IPS-18a (cell line): ENCODE measurements at regions not wholly inside any gene's neighbourhood (a gene's known extent, or its start where the extent isn't known, plus 50 kb on each side); places are given as distances from the start of the nearest gene placed in this dataset.

Source experiments
- H3K27ac ChIP-seq: one replicate; pipeline ENCODE4 v1.5.1; 2013; ENCODE audit warnings: low read length
- H3K27me3 ChIP-seq: one replicate; pipeline ENCODE4 v1.6.1; 2013; ENCODE audit warnings: mild to moderate bottlenecking, low read length; ENCODE audit not compliant: control insufficient read depth, insufficient read depth
- H3K36me3 ChIP-seq: one replicate; pipeline ENCODE4 v1.6.1; 2013; ENCODE audit warnings: low read depth, low read length; ENCODE audit not compliant: control insufficient read depth
- H3K4me1 ChIP-seq: one replicate; pipeline ENCODE4 v1.6.1; 2013; ENCODE audit warnings: low read depth, low read length; ENCODE audit not compliant: control insufficient read depth
- H3K4me3 ChIP-seq: one replicate; pipeline ENCODE4 v1.5.1; 2013; ENCODE audit warnings: low read length
- H3K9ac ChIP-seq: one replicate; pipeline ENCODE4 v1.6.1; 2013; ENCODE audit warnings: mild to moderate bottlenecking, low read length, moderate library complexity
- H3K9me3 ChIP-seq: one replicate; pipeline ENCODE4 v1.6.1; 2013; ENCODE audit warnings: low read depth, low read length; ENCODE audit not compliant: control insufficient read depth

DNA sequence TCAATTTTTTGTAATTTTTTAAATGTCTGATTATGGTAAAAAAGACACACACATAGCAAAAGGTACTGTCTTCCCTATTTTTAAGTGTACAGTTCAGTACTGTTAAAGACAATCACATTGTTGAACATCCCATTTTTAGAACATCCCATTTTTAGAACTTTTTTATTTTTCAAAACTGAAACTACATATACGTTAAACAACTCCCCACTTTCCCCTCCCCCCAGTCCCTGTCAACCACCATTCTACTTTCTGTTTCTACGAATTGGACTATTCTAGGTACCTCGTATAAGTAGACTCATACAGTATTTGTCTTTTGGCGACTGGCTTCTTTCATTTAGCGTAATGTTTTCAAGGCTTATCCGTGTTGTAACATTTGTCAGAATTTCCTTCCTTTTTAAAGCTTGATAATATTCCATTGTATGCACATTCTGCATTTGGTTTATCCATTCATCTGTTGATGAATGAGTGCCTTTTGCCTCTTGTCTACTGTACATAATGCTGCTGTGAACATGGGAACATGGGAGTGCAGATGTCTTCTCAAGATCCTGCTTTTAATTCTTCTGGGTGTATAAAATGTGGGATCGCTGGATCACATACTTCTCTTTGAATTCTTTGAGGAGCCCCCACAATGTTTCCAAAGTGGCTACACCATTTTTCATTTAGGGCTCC is 154.0 kb downstream of the PIK3R1 start:
- H3K9ac ChIP-seq, result no peak overlapping the region
- no peaks in the 10 kb centered on the region for H3K9me3 ChIP-seq
- H3K4me3 ChIP-seq, result no peak overlapping the region
- no peaks in the 10 kb centered on the region for H3K4me1 ChIP-seq
- no peak overlapping the region for H3K27ac ChIP-seq
- H3K27me3 ChIP-seq, result no peaks in the 10 kb centered on the region
- no peaks in the 10 kb centered on the region for H3K36me3 ChIP-seq

DNA sequence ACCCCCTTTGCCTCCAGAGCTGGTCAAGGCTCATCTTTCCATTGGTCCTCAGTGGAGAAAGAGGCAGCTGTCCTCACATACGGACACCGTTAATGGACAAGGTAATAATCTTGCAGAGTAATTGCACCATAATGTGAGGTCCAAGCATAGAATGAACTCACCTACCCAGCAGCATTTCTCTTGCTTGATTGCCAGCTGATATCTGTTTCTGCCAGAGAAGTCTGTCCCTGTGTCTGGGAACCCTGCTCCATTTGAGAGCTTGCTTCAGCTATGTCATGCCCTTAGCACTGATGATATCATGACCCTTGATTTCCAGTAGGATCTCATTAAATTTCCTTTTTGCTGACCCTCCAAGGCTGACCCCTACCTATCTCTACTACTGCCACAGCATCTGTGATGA is 154.6 kb downstream of the PIK3R1 start:
- H3K27ac ChIP-seq, result no peak overlapping the region
- H3K27me3 ChIP-seq, result no peaks in the 10 kb centered on the region
- no peaks in the 10 kb centered on the region for H3K9me3 ChIP-seq
- H3K36me3 ChIP-seq, result no peaks in the 10 kb centered on the region
- no peaks in the 10 kb centered on the region for H3K4me1 ChIP-seq
- no peak overlapping the region for H3K9ac ChIP-seq
- no peak overlapping the region for H3K4me3 ChIP-seq

DNA sequence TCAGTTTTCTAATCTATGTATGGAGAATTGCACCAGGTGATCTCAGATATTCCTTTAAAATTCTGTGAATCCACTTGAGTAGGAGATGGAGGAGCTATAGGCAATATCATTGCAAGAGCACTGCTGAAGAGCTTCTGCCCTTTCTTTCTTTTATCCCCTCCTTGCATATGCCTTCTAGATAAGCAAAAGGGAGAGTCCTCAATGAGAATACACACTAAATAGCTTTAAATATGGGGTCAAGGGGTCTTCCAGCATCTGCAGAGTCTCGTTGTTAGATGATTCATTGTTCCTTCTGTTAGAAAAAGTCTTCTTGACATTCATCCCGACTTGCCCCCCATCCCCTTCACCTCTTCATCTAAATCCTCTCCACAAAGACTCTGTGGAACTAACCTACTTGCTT is 156.1 kb downstream of the PIK3R1 start:
- Histone ChIP-seq H3K27me3 (no peaks in the 10 kb centered on the region), H3K36me3 (no peaks in the 10 kb centered on the region), H3K9me3 (no peaks in the 10 kb centered on the region), H3K4me1 (no peaks in the 10 kb centered on the region), H3K4me3 (no peak overlapping the region), H3K9ac (no peak overlapping the region), H3K27ac (no peak overlapping the region)

DNA sequence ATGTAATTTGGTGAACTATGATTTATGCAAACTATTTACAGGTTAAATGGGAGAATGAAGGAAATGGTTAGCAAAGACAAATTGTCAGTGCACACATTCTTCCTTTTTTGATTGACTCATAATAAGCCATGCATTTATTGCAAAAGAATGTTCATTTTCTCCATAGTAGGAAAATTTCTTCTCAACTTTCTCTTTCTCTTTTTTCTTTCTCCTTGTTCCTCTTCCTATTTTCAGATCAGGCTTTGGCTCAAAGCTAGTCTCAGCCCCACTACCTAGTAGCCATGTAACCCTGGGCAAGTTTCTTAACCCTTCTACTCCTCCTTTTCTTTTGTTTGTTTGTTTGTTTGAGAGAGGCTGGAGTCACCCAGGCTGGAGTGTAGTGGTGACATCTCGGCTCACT is 156.6 kb downstream of the PIK3R1 start:
- Histone ChIP-seq H3K27ac (no peak overlapping the region), H3K9me3 (no peaks in the 10 kb centered on the region), H3K4me1 (no peaks in the 10 kb centered on the region), H3K36me3 (no peaks in the 10 kb centered on the region), H3K27me3 (no peaks in the 10 kb centered on the region), H3K9ac (no peak overlapping the region), H3K4me3 (no peak overlapping the region)

- Histone ChIP-seq H3K4me1 (no peaks in the 10 kb centered on the region), H3K36me3 (no peaks in the 10 kb centered on the region), H3K9ac (no peak overlapping the region), H3K27ac (no peak overlapping the region), H3K4me3 (no peak overlapping the region), H3K9me3 (no peaks in the 10 kb centered on the region), H3K27me3 (no peaks in the 10 kb centered on the region)
Measured at GRCh38 chr5:68373050-68373449, 157.5 kb downstream of the PIK3R1 start.

GRCh38 chr5:68374796-68375518 is 159.4 kb downstream of the PIK3R1 start:
- no peak overlapping the region for H3K9ac ChIP-seq
- no peak overlapping the region for H3K4me3 ChIP-seq
- H3K36me3 ChIP-seq, result no peaks in the 10 kb centered on the region
- H3K27ac ChIP-seq, result no peak overlapping the region
- no peaks in the 10 kb centered on the region for H3K4me1 ChIP-seq
- H3K9me3 ChIP-seq, result no peaks in the 10 kb centered on the region
- H3K27me3 ChIP-seq, result no peaks in the 10 kb centered on the region

- Histone ChIP-seq H3K27me3 (no peaks in the 10 kb centered on the region), H3K9me3 (no peaks in the 10 kb centered on the region), H3K4me1 (no peaks in the 10 kb centered on the region), H3K4me3 (no peak overlapping the region), H3K27ac (no peak overlapping the region), H3K9ac (no peak overlapping the region), H3K36me3 (no peaks in the 10 kb centered on the region)
Measured at GRCh38 chr5:68375540-68375939, 160.0 kb downstream of the PIK3R1 start.

DNA sequence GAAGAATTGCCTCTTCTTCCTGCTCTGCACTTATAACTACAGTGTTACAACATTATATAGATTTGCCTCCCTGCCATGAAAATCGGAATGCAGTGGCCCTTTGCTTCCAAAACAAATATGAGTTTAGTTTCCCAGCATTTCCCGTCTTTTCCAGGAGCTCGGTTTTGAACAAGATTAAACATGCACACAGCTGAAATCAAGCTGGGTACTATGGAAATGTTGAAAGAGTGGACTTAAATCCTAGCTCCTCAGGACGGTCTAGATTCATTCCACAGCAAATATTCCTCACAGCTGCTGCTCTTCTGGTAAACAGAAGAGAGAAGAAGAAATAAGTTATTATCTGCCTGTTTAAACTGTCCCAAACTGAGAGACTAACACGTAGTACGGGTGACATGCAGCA is 161.4 kb downstream of the PIK3R1 start:
- Histone ChIP-seq H3K4me3 (no peak overlapping the region), H3K4me1 (no peaks in the 10 kb centered on the region), H3K9me3 (no peaks in the 10 kb centered on the region), H3K9ac (no peak overlapping the region), H3K27ac (no peak overlapping the region), H3K27me3 (no peaks in the 10 kb centered on the region), H3K36me3 (no peaks in the 10 kb centered on the region)

- Histone ChIP-seq H3K9me3 (no peaks in the 10 kb centered on the region), H3K4me3 (no peak overlapping the region), H3K36me3 (no peaks in the 10 kb centered on the region), H3K27ac (no peak overlapping the region), H3K4me1 (no peaks in the 10 kb centered on the region), H3K27me3 (no peaks in the 10 kb centered on the region), H3K9ac (no peak overlapping the region)
Measured at GRCh38 chr5:68377733-68378132, 162.2 kb downstream of the PIK3R1 start.

DNA sequence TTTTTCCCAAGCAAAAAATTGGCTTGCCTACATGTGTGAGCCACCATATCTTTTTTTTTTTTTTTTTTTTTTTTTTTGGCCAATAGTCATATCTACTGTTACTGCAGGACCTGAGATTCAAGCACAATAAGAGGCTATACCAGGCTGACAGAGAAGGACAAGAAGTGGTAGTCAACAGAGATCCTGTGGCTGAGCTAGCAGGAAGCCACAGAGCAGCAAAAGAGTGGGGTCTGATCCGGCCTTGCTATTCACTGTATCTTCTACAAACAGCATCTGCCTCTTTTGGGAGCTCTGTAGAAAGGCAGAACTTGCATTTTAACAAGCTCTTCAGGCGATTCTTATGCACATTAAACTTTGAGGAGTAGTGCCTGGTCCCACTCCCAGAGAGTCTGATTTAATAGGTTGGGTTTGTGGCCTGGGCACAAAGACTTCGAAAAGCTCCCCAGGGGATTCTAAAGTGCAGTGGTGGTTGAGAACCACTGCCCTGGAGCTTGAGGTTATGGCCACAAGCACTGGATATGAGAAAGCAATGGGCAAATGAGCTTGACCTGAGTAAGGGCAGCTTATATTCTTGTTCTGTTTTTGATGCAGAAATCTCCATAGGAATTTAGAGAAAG is 162.8 kb downstream of the PIK3R1 start:
- H3K36me3 ChIP-seq, result no peaks in the 10 kb centered on the region
- H3K4me1 ChIP-seq, result no peaks in the 10 kb centered on the region
- H3K27ac ChIP-seq, result no peak overlapping the region
- no peak overlapping the region for H3K9ac ChIP-seq
- no peak overlapping the region for H3K4me3 ChIP-seq
- no peaks in the 10 kb centered on the region for H3K27me3 ChIP-seq
- H3K9me3 ChIP-seq, result no peaks in the 10 kb centered on the region

- Histone ChIP-seq H3K9me3 (no peaks in the 10 kb centered on the region), H3K36me3 (no peaks in the 10 kb centered on the region), H3K9ac (no peak overlapping the region), H3K4me3 (no peak overlapping the region), H3K27ac (no peak overlapping the region), H3K27me3 (no peaks in the 10 kb centered on the region), H3K4me1 (no peaks in the 10 kb centered on the region)
Measured at GRCh38 chr5:68379275-68380036, 163.9 kb downstream of the PIK3R1 start.
